HUES48 (cell line): ENCODE measurements at regions not wholly inside any gene's neighbourhood (a gene's known extent, or its start where the extent isn't known, plus 50 kb on each side); places are given as distances from the start of the nearest gene placed in this dataset.

Experiments
- H3K27ac ChIP-seq: one replicate; pipeline ENCODE4 v1.7.0; 2013; ENCODE audit warnings: low read depth, low read length, inconsistent platforms
- H3K27me3 ChIP-seq: 2 replicates; pipeline ENCODE4 v1.6.1; 2013; ENCODE audit warnings: mild to moderate bottlenecking, low read length; ENCODE audit not compliant: control insufficient read depth, insufficient read depth
- H3K36me3 ChIP-seq: 2 replicates; pipeline ENCODE4 v1.6.1; 2013; ENCODE audit warnings: low read length; ENCODE audit not compliant: control insufficient read depth, insufficient read depth
- H3K4me1 ChIP-seq: 2 replicates; pipeline ENCODE4 v1.6.1; 2013; ENCODE audit warnings: mild to moderate bottlenecking, low read length; ENCODE audit not compliant: control insufficient read depth, insufficient read depth
- H3K4me3 ChIP-seq: 2 replicates; pipeline ENCODE4 v1.5.1; 2013; ENCODE audit warnings: mild to moderate bottlenecking, low read depth, low read length
- H3K9ac ChIP-seq: 2 replicates; pipeline ENCODE4 v1.6.1; 2013; ENCODE audit warnings: mild to moderate bottlenecking, low read depth, low read length, moderate library complexity
- H3K9me3 ChIP-seq: 2 replicates; pipeline ENCODE4 v1.6.1; 2013; ENCODE audit warnings: low read length; ENCODE audit not compliant: control insufficient read depth, insufficient read depth

DNA sequence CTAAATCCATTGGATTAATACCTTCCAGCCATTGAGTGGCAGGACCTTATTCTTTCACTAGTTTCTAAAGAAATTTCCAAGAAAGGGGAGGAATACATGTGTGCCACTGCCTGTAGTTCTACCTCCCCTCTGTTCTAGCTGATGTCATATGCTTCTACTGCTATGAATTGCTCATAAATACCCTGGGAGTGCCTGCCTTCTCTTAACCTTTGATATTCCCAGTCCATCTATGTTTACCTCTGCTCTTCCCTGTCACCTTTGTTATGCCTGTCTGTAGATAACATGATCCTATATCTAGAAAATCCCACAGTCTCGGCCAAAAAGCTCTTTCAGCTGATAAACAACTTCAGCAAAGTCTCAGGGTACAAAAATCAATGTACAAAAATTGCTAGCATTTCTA, 486.9 kb upstream of the ARRDC4 start:
- Histone ChIP-seq H3K4me1 (no peaks in the 10 kb centered on the region), H3K27me3 (no peaks in the 10 kb centered on the region), H3K9me3 (no peaks in the 10 kb centered on the region)

DNA sequence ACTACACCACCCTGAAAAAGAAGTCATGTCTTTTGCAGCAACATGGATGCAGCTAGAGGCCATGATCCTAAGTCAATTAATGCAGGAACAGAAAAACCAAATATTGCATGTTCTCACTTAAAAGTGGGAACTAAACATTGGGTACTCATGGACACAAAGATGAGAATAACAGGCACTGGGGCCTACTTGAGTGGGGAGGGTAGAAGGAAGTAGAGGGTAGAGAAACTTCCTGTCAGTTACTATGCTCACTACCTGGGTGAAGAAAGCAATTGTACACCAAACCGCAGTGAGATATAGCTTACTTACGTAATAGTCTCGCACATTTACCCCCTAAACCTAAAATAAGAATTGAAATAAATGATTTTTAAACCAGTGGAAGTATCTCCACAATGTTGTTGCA, 480.5 kb upstream of the ARRDC4 start:
- Histone ChIP-seq H3K4me1 (no peaks in the 10 kb centered on the region), H3K27me3 (no peaks in the 10 kb centered on the region), H3K9me3 (no peaks in the 10 kb centered on the region), H3K4me3 (no peak overlapping the region), H3K9ac (no peak overlapping the region), H3K27ac (no peak overlapping the region), H3K36me3 (no peaks in the 10 kb centered on the region)

More for the DNA sequence above, 486.9 kb upstream of the ARRDC4 start:
- Histone ChIP-seq H3K36me3 (no peaks in the 10 kb centered on the region), H3K4me3 (no peak overlapping the region), H3K27ac (no peak overlapping the region), H3K9ac (no peak overlapping the region)

- Histone ChIP-seq H3K9me3 (no peaks in the 10 kb centered on the region), H3K36me3 (no peaks in the 10 kb centered on the region), H3K27me3 (no peaks in the 10 kb centered on the region), H3K4me3 (no peak overlapping the region), H3K4me1 (no peaks in the 10 kb centered on the region), H3K9ac (no peak overlapping the region), H3K27ac (no peak overlapping the region)
These were observed 478.0 kb upstream of the ARRDC4 start for GRCh38 chr15:97482521-97482920.

- Histone ChIP-seq H3K4me3 (no peak overlapping the region), H3K27me3 (no peaks in the 10 kb centered on the region), H3K9me3 (no peaks in the 10 kb centered on the region), H3K36me3 (no peaks in the 10 kb centered on the region), H3K9ac (no peak overlapping the region), H3K27ac (no peak overlapping the region), H3K4me1 (no peaks in the 10 kb centered on the region)
These were observed 477.3 kb upstream of the ARRDC4 start for GRCh38 chr15:97483232-97483631.

DNA sequence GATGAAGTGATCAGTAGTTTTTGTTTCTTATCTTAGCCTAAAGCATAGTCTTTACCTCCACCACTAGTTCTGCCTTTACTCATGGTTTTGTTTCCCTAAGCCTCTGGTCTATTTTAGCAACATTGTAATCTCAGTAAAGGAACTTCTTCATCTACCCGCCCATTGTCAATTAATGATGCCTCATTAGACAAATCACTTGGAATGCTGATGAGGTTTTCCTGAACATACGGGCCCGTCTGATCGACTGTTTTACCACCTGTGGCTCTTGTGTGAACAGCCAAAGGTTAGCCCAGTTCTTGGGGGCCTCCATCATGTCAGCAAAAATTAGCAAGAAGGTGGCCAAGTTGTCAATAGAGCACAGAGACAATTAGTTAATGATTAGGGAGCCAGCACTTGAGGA, 470.1 kb upstream of the ARRDC4 start:
- H3K9me3 ChIP-seq = no peaks in the 10 kb centered on the region
- H3K9ac ChIP-seq = no peak overlapping the region
- no peaks in the 10 kb centered on the region for H3K27me3 ChIP-seq
- H3K4me3 ChIP-seq = no peak overlapping the region
- H3K27ac ChIP-seq = no peak overlapping the region
- no peaks in the 10 kb centered on the region for H3K4me1 ChIP-seq
- H3K36me3 ChIP-seq = no peaks in the 10 kb centered on the region

GRCh38 chr15:97501291-97501690, 459.2 kb upstream of the ARRDC4 start:
- Histone ChIP-seq H3K9ac (no peak overlapping the region), H3K9me3 (no peaks in the 10 kb centered on the region), H3K27me3 (no peaks in the 10 kb centered on the region), H3K4me1 (no peaks in the 10 kb centered on the region; the same call in 1 of the 2 replicates), H3K27ac (no peak overlapping the region), H3K36me3 (no peaks in the 10 kb centered on the region), H3K4me3 (no peak overlapping the region)

DNA sequence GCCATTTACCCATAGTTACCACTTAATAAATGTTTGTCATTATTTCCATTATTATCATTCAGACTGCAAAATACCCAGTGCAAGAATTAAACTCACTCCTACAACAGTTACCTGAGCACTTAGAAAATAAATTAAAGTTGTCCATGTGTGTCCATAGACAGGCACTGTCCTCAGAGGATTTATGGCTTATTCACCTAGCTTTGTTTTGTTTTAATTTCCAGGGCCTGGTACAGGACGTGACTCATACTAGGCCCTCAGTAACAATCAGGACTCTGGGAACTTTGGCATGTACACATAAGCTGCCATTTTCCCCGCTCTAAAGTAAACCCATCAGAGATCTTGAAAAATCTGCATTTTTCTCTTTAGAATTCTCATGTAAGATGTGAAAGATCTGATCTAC, 458.5 kb upstream of the ARRDC4 start:
- Histone ChIP-seq H3K9me3 (no peaks in the 10 kb centered on the region), H3K27me3 (no peaks in the 10 kb centered on the region), H3K36me3 (no peaks in the 10 kb centered on the region), H3K4me1 (no peaks in the 10 kb centered on the region; the same call in 1 of the 2 replicates), H3K4me3 (no peak overlapping the region), H3K9ac (no peak overlapping the region), H3K27ac (no peak overlapping the region)

DNA sequence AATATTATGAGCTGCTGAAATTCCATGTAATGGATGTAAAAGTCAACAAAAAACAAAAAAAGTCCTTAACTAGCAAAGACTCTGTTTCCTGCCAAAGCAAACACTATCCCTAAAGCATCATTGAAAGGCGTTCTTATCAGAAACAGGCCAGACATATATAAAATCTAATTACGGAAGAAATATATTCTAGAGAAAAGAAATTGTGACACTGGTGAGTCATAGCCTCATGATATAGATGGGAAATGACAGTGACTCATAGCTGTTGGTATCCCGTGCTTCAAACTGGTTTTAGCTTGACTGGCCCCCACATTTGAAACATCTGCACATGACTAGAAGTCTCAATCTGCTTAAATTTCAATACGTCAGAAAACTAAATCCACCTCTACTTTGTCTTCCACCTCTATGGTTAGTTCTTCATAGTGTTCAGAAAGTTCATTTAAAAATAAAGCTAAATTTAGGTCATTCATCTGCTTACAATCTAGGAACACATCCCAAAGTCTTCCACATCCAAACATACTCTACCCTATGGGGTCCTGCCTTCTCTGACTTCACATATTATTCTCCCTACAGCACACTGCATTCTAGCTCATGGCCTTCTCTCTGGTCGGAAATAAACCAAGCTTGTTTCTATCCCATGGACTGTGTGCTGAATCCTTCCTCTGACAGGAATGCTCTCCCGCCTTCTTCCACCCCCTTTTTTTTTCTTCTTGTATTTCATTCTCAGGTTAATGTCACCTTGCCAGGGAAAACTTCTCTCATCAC, 456.3 kb upstream of the ARRDC4 start:
- H3K9me3 ChIP-seq = no peaks in the 10 kb centered on the region
- no peak overlapping the region for H3K27ac ChIP-seq
- H3K4me1 ChIP-seq = no peaks in the 10 kb centered on the region; the same call in 1 of the 2 replicates
- H3K27me3 ChIP-seq = no peaks in the 10 kb centered on the region
- no peak overlapping the region for H3K9ac ChIP-seq
- H3K4me3 ChIP-seq = no peak overlapping the region
- no peaks in the 10 kb centered on the region for H3K36me3 ChIP-seq

GRCh38 chr15:97517737-97518136, 442.8 kb upstream of the ARRDC4 start:
- no peak overlapping the region for H3K27ac ChIP-seq

GRCh38 chr15:97520689-97521088, 439.8 kb upstream of the ARRDC4 start:
- Histone ChIP-seq H3K27me3 (no peaks in the 10 kb centered on the region), H3K4me3 (no peak overlapping the region), H3K4me1 (peaks cover 15% of the 10 kb centered on the region), H3K9me3 (no peaks in the 10 kb centered on the region), H3K36me3 (no peaks in the 10 kb centered on the region), H3K27ac (no peak overlapping the region), H3K9ac (no peak overlapping the region)

More at GRCh38 chr15:97517737-97518136, 442.8 kb upstream of the ARRDC4 start:
- H3K9ac ChIP-seq = no peak overlapping the region
- no peaks in the 10 kb centered on the region for H3K9me3 ChIP-seq
- H3K4me3 ChIP-seq = no peak overlapping the region
- H3K27me3 ChIP-seq = no peaks in the 10 kb centered on the region
- peaks cover 15% of the 10 kb centered on the region for H3K4me1 ChIP-seq
- no peaks in the 10 kb centered on the region for H3K36me3 ChIP-seq

DNA sequence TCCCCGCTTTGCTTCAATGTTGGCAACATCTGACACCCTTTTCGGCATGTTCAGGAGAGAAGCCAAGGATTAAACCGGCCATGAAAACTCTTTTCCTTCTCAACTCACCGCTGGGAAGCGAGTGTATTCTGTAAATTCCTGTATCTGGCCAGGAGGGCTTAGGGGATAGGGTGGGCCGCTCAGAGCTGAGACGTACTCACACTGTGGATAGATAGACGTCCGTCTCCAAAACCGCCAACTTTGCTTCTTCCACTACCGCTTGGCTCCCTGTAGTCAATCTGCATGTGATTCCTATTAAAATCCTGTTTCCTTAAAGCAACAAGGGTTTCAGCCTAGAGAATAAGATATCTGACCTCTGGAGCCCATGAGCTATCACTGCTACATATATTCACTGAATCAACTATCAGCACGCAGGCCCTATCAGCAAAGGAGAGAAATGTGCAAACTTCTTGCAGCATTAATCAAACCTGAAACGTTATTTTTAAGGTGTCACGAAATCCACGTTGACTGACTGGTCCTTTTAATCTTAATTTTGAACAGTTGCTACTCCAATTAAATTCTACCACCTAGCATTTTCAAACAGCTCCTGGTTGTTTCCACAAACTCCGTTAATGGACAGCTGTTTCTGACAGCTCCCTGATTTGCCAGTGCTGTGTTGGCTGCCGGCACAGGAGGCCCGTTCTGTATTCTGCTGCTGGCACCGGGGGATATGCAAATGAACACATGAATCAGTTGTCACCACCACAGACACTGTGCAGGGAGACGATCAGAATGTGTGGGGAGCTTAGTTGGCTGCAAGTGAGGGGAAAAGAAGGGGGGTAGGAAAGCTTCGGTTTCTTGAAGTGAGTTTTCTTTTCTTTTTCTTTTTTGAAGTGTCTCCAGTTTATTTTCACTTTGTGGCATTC, 438.9 kb upstream of the ARRDC4 start:
- peaks cover 15% of the 10 kb centered on the region for H3K4me1 ChIP-seq
- no peak overlapping the region for H3K9ac ChIP-seq
- no peak overlapping the region for H3K27ac ChIP-seq
- H3K36me3 ChIP-seq = no peaks in the 10 kb centered on the region
- H3K4me3 ChIP-seq = no peak overlapping the region
- H3K27me3 ChIP-seq = no peaks in the 10 kb centered on the region
- no peaks in the 10 kb centered on the region for H3K9me3 ChIP-seq
